Central memory CD8-positive, alpha-beta T cell (primary cell): ENCODE measurements at regions not wholly inside any gene's neighbourhood (a gene's known extent, or its start where the extent isn't known, plus 50 kb on each side); places are given as distances from the start of the nearest gene placed in this dataset.

Source experiments
- ATAC-seq: fragments of 150-1000 bp; cut with Tn5 transposase; replicated peaks from 2 replicates; pipeline ENCODE4 v1.10.0; 2022; ENCODE audit warnings: mild to moderate bottlenecking, moderate FRiP score, moderate number of reproducible peaks; ENCODE audit not compliant: poor library complexity, severe bottlenecking; ENCODE audit errors: extremely low read depth
- DNase-seq, 2 donors: peaks; one replicate each; pipeline ENCODE4 v3.0.0; 2021; ENCODE audit warnings: low spot score in 2 of 2
- H3K27ac Mint-ChIP-seq: one replicate; pipeline ENCODE4 v1.8.0; 2022; ENCODE audit warnings: low read depth, mild to moderate bottlenecking, moderate library complexity, mixed read lengths
- H3K27me3 Mint-ChIP-seq: one replicate; pipeline ENCODE4 v1.8.0; 2022; ENCODE audit warnings: mixed read lengths
- H3K36me3 Mint-ChIP-seq: one replicate; pipeline ENCODE4 v1.8.0; 2022; ENCODE audit warnings: mild to moderate bottlenecking, moderate library complexity, mixed read lengths; ENCODE audit not compliant: insufficient read depth
- H3K4me1 Mint-ChIP-seq: one replicate; pipeline ENCODE4 v1.8.0; 2022; ENCODE audit warnings: mixed read lengths
- H3K4me3 Mint-ChIP-seq: one replicate; pipeline ENCODE4 v1.8.0; 2022; ENCODE audit warnings: mild to moderate bottlenecking, moderate library complexity, mixed read lengths
- H3K9me3 Mint-ChIP-seq: one replicate; pipeline ENCODE4 v1.8.0; 2022; ENCODE audit warnings: mixed read lengths

DNA sequence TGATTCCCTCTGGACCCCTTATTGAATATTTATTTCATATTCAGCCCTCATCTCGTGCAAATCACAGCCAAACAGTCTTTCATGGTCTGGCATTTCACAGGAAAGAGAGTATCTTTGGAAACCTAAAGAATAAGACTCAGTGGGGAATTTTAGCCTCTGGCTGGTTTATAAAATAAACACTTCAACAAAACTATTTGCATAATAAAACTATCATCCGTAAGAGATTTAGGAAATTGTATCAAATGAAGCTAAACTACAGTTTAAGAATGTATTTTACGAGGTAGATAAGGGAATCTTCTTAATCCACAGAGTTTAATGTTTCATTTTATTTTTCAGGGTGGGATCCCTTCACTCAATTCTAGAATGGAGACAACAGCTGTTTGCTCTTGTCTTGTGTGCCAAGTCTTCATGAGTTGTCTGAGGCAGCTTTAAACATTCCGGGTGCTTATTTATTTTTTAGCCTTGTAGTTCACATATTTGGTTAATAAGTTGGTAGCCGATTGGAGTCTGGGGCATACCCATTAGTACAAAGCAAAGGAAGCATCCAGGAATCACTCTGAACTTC lies 634.4 kb upstream of the KLF12 start:
- peaks cover 24% of the 10 kb centered on the region for H3K27me3 Mint-ChIP-seq

DNA sequence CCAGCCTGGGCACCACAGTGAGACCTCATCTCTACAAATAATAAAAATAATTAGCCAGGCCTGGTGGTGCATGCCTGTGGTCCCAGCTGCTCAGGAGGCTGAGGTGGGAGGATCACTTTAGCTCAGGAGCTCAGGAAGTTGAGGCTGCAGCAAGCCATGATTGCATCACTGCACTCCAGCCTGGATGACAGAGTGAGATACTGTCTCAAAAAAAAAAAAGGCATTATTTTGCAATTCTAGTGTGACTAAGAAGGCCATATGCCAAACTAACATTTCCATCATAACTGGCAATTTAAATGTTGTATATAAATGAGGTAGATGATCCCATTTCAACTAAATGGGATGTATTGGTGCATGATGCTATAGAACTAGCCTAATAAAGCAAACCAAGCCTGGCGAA lies 632.8 kb upstream of the KLF12 start:
- Mint-ChIP-seq H3K36me3 (no peaks in the 10 kb centered on the region), H3K4me1 (no peaks in the 10 kb centered on the region), H3K4me3 (no peak overlapping the region), H3K27me3 (peaks cover 20% of the 10 kb centered on the region), H3K27ac (no peak overlapping the region), H3K9me3 (no peaks in the 10 kb centered on the region)
- DNase-seq (no peak), ATAC-seq (no peak)

More for the DNA sequence above, 634.4 kb upstream of the KLF12 start:
- no peak overlapping the region for H3K27ac Mint-ChIP-seq
- H3K4me1 Mint-ChIP-seq: no peaks in the 10 kb centered on the region
- H3K4me3 Mint-ChIP-seq: no peak overlapping the region
- no peaks in the 10 kb centered on the region for H3K9me3 Mint-ChIP-seq
- no peaks in the 10 kb centered on the region for H3K36me3 Mint-ChIP-seq
- no peak for ATAC-seq
- DNase-seq: no peak

DNA sequence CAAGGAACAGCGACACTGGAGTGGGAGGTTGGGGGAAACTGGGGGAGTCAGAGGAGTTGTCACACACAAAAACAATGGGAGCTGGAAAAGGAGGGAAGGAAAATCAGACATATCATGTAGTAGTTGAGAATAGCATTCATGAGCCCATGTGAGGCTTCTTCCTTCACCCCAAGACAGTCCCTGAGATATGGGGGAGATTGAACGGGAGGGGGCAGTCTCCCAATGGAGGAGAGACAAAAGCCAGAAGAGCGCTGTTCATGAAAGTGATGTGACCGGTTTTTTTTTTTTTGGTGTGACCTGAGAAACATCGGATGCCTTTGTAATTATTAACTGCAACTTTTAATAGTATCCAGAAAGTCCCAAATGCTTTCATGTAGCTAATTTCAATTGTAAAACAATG lies 631.8 kb upstream of the KLF12 start:
- ATAC-seq (no peak), DNase-seq (no peak)
- Mint-ChIP-seq H3K4me3 (no peak overlapping the region), H3K4me1 (no peaks in the 10 kb centered on the region), H3K36me3 (no peaks in the 10 kb centered on the region), H3K9me3 (no peaks in the 10 kb centered on the region), H3K27me3 (peaks cover 20% of the 10 kb centered on the region), H3K27ac (no peak overlapping the region)

DNA sequence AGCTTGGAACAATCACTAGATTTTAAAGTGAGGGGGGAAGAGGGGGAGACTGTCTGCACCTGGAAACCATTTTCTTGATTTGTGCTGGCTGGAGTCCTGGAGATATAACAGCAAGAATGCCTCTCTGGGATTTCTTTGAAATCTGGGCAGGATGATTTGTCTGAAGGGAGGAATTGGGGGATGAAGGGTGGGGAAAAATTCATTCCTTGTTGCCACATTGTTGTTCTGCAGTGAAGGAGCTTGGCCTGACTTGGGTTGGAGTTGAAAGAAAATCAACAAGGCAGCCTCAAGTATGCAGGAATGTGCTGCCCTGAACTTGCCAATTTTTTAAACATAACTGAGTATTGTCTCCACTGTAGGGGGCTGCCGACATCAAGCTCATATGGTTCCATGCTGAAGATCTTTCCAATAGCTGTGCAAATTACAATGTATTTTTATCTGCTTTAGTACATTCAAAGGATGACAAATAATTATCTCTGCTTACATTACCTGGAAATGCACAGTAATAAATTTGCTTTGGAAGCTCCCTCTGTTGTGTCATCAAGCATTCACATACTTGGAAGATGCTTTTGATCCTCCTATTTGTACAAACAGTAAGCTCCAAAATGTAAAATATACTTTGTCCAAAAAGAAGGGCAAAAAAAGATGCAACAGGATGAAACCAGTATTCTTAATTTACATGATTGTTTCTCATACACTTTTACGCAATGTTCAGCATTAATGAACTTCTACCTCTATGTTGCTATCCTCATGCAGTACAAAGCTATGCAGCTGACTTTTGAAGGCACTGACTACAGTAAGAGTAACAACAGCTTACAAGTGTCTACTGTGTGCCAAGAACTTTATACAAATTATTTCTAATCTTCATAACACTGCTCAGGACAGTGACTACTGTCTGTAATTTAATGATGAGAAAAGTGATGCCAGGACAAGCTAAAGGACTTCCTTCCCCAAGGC lies 627.9 kb upstream of the KLF12 start:
- peaks cover 29% of the 10 kb centered on the region for H3K27me3 Mint-ChIP-seq
- H3K4me1 Mint-ChIP-seq: no peaks in the 10 kb centered on the region
- H3K36me3 Mint-ChIP-seq: no peaks in the 10 kb centered on the region
- H3K4me3 Mint-ChIP-seq: no peak overlapping the region
- DNase-seq (no peak), ATAC-seq (no peak)
- no peak overlapping the region for H3K27ac Mint-ChIP-seq
- no peaks in the 10 kb centered on the region for H3K9me3 Mint-ChIP-seq

DNA sequence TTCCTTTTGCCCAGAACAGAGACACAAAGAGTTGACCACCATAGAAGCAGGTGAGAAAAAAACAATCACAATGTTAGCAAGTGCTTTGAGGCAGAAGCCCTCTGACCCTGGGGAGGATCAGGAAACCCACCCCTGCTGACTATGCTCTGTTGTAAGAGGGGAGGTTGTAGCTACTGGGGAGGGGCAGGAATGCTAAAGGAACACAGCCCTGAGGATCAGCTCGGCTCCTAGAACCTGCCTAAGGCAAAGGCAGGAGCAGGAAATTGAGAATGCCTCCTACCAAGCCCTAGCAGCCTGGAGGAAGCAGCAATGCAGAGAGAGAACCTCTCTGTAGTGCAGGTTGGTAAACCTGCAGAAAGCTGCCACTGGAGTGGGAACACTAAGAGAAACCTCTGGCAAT lies 624.0 kb upstream of the KLF12 start:
- DNase-seq (no peak), ATAC-seq (no peak)
- peaks cover 18% of the 10 kb centered on the region for H3K27me3 Mint-ChIP-seq
- H3K9me3 Mint-ChIP-seq: no peaks in the 10 kb centered on the region
- H3K27ac Mint-ChIP-seq: no peak overlapping the region
- no peaks in the 10 kb centered on the region for H3K36me3 Mint-ChIP-seq
- no peak overlapping the region for H3K4me3 Mint-ChIP-seq
- H3K4me1 Mint-ChIP-seq: no peaks in the 10 kb centered on the region

DNA sequence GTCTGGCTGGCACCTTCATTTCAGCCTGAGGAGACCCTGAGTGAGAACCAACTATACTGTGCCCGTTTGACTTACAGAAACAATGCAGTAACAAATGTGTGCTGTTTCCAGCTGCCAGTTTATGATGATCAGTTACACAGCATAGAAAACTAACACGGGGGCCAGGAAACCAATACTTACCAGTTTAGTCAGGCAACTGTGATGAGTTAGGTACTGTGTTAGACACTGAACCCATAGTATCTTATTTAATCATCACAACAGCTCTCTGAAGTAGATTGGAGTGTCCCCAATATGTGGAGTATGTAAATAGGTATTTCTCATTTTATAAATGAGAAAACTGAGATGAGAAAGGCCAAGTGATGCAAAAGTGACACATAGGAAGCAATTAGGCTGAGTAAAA lies 620.9 kb upstream of the KLF12 start:
- ATAC-seq (no peak), DNase-seq (no peak)
- Mint-ChIP-seq H3K4me3 (no peak overlapping the region), H3K27ac (no peak overlapping the region), H3K27me3 (peaks cover 17% of the 10 kb centered on the region), H3K9me3 (no peaks in the 10 kb centered on the region), H3K4me1 (no peaks in the 10 kb centered on the region), H3K36me3 (no peaks in the 10 kb centered on the region)

DNA sequence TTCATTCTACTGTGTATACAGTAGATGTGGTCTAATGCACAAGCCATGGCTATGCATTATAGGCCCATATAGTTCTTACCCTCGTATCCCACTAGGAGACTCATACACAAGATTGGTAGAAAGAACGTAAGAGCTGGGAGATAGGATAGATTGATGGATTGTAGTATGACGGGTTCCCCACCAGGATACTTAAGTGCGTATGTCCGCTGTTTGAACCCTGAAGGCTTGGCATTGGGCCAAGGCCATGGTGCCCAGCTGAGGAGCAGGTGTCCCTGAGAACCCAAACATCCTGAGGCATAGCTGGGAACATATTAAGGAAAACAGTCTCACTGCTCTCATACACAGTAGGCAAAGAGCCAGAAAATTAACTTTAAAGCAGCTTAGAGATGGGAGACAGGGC lies 617.5 kb upstream of the KLF12 start:
- Mint-ChIP-seq H3K27me3 (peaks cover 9% of the 10 kb centered on the region), H3K9me3 (no peaks in the 10 kb centered on the region), H3K4me1 (no peaks in the 10 kb centered on the region), H3K36me3 (peaks cover 3% of the 10 kb centered on the region), H3K27ac (no peak overlapping the region), H3K4me3 (no peak overlapping the region)
- ATAC-seq (no peak), DNase-seq (no peak)

DNA sequence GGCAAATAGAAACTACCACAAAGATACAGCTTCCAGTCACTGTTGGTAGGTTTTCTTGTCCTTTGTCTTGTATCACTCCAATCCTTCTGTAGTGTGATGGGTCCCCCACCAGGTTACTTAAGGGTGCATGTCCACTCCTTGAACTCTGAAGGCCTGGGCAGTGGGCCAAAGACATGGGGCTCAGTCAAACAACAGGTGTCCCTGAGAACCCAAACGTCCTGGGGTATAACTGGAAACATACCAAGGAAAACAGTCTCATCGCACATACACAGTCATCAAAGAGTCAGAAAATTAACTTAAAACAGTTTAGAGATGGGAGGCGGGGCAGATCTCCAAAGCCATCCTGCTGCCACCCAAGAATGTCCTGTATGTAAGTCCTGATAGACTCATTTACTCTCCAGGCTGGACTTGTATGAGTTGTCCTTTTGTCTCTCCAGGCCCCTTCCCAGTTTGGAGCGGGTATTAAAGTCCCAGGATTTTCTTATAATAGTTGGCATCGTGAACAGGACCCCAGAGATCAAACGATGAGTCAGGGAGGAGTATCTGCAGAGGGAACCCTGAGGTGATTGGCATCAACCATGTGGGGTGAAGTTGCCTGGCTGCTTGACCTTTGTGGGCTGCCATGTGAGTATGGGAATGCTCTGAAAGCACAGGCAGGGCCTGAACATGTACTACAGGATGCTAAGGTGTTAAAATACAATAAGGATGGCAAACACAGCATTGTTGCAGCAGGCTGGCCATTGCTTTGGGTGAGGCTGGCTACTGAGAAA lies 613.2 kb upstream of the KLF12 start:
- H3K9me3 Mint-ChIP-seq: no peaks in the 10 kb centered on the region
- no peaks in the 10 kb centered on the region for H3K4me1 Mint-ChIP-seq
- H3K27me3 Mint-ChIP-seq: no peaks in the 10 kb centered on the region
- no peak overlapping the region for H3K4me3 Mint-ChIP-seq
- DNase-seq (no peak), ATAC-seq (no peak)
- H3K36me3 Mint-ChIP-seq: peaks cover 3% of the 10 kb centered on the region
- no peak overlapping the region for H3K27ac Mint-ChIP-seq

DNA sequence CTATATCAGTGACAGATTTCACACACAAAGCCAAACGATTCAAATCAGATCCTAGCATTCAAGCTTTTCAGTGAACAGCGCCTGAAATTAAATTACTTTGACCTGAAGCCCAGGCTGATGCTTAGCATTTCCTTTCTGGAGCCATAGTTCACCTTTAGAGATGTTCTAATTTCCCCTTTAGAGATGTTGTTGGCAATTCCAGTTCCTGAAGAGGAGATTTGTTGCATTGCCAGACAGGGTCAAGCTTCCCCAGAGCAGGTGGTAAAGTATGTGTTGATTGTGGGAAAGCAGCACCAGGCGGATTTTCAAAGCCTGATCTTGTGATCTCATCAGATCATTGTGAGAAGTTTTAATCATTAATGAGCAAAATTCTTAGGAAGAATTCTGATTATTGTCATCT lies 609.8 kb upstream of the KLF12 start:
- no peaks in the 10 kb centered on the region for H3K4me1 Mint-ChIP-seq

DNA sequence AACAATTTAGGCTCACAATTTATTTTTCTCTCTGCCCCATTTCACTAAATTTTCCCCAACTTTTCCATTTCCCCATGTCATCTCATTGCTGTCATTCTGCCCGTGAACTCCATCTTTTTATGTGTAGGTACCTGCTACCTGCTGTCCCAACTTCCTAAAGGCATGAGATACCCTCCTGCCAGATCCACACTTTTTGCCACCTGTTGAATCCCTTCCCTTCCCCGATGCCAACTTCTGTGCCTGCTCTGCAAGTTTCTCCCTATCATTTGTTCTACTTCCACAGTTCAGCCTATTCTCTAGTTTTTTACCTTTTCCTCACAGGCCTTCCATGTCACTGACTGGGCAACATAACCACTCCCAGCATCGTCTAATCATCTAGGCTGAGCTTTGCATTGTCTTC lies 607.5 kb upstream of the KLF12 start:
- H3K4me1 Mint-ChIP-seq: no peaks in the 10 kb centered on the region
- peaks cover 9% of the 10 kb centered on the region for H3K27me3 Mint-ChIP-seq
- H3K9me3 Mint-ChIP-seq: peaks cover 6% of the 10 kb centered on the region
- DNase-seq (no peak), ATAC-seq (no peak)
- H3K27ac Mint-ChIP-seq: no peak overlapping the region
- H3K36me3 Mint-ChIP-seq: no peaks in the 10 kb centered on the region
- no peak overlapping the region for H3K4me3 Mint-ChIP-seq

More for the DNA sequence above, 609.8 kb upstream of the KLF12 start:
- Mint-ChIP-seq H3K4me3 (no peak overlapping the region), H3K9me3 (no peaks in the 10 kb centered on the region), H3K36me3 (peaks cover 3% of the 10 kb centered on the region), H3K27me3 (no peaks in the 10 kb centered on the region), H3K27ac (no peak overlapping the region)
- DNase-seq (no peak), ATAC-seq (no peak)

DNA sequence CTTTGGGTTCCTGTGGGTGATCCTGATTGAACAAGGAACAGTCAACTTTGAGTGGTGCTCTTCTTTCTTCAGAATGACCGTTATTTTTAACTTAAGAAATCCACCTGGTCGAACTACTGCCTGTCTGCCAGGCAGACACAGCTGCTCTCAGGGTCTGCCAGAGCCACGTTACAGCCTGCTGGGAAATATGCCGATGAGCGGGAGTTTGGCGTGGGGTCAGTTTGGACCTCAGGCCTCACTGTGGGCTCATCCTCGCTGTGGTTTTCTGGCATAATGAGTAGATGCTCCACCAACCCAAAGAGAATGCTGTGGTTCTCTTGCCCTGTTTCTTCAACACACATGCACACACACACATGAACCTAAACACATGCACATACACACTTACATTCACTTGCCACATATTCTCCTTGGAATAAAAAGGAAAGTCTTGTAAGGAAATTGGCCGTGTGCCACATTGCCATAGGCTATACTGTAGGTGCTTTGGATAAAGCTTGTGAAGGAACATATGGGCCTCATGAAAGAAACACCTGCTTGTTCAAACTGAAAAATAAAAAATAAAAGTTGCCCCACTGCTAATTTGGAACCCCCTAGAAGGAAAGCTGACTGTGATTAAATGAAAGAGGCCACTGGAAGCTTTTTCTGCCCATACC lies 598.7 kb upstream of the KLF12 start:
- ATAC-seq: no peak
- Mint-ChIP-seq H3K4me3 (no peak overlapping the region), H3K9me3 (peaks cover 6% of the 10 kb centered on the region), H3K27ac (no peak overlapping the region), H3K27me3 (peaks cover 51% of the 10 kb centered on the region), H3K4me1 (no peaks in the 10 kb centered on the region), H3K36me3 (no peaks in the 10 kb centered on the region)
- no peak for DNase-seq

DNA sequence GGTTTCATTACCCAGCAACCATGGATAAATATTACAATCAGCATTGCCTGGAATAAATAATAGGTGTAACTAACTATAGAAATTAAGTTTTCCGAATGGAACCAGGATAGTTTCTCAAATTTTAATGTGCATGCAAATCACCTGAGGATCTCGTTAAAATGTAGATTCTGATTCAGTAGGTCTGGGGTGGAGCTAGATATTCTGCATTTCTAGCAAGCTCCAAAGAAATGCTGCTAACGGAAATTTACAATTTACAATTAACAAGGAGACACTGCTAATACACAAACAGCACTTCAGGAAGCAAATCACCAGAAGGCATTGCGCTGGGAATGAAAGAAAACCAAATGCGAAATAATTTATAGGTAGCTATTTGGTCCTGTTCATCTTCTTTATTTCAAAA lies 597.5 kb upstream of the KLF12 start:
- H3K4me3 Mint-ChIP-seq: no peak overlapping the region
- H3K27ac Mint-ChIP-seq: no peak overlapping the region
- no peaks in the 10 kb centered on the region for H3K36me3 Mint-ChIP-seq
- H3K27me3 Mint-ChIP-seq: peaks cover 42% of the 10 kb centered on the region
- DNase-seq: no peak
- H3K4me1 Mint-ChIP-seq: no peaks in the 10 kb centered on the region
- ATAC-seq: no peak
- no peaks in the 10 kb centered on the region for H3K9me3 Mint-ChIP-seq
